CD4-positive, alpha-beta T cell (primary cell): ENCODE measurements at regions not wholly inside any gene's neighbourhood (a gene's known extent, or its start where the extent isn't known, plus 50 kb on each side); places are given as distances from the start of the nearest gene placed in this dataset.

Experiments
- ATAC-seq: fragments of 200-7000 bp; cut with Tn5 transposase; one replicate; pipeline ENCODE4 v1.10.0; 2022; ENCODE audit warnings: mild to moderate bottlenecking; ENCODE audit not compliant: poor library complexity
- CTCF ChIA-PET: fragments of 350-600 bp; sonication (Branson Sonifier 250); formaldehyde crosslinking; loops from one replicate; lab custom pipeline; 2021; ENCODE audit warnings: antibody characterized with exemption, inconsistent platforms; lab: Charles Lee
- POLR2A ChIA-PET: fragments of 350-600 bp; sonication (Branson Sonifier 250); formaldehyde crosslinking; loops from one replicate; lab custom pipeline; 2021; ENCODE audit warnings: antibody characterized with exemption, inconsistent platforms; lab: Charles Lee
- DNase-seq, 14 experiments: peaks; one replicate each; pipeline ENCODE4 v3.0.0-alpha.2; 2013 to 2020; ENCODE audit warnings: mixed read lengths in 2 of 14
- H3K27ac ChIP-seq, 2 donors: one replicate each; pipeline versions ENCODE4 v1.5.1 to v1.7.0; 2013; ENCODE audit warnings: low read length in 2 of 2, low read depth in 1 of 2, mild to moderate bottlenecking in 1 of 2
- H3K27me3 ChIP-seq, 2 experiments: 1 replicate in 1 of 2; 2 replicates in 1 of 2; pipeline versions ENCODE4 v1.6.1 to v1.7.0; 2013; ENCODE audit warnings: low read length in 2 of 2, control low read depth in 1 of 2, mild to moderate bottlenecking in 1 of 2, moderate library complexity in 1 of 2; ENCODE audit not compliant: insufficient read depth in 2 of 2, control insufficient read depth in 1 of 2
- H3K36me3 ChIP-seq: one replicate; pipeline ENCODE4 v1.6.1; 2013; ENCODE audit warnings: low read length, control low read depth; ENCODE audit not compliant: insufficient read depth
- H3K4me1 ChIP-seq: one replicate; pipeline ENCODE4 v1.6.1; 2013; ENCODE audit warnings: low read length, control low read depth; ENCODE audit not compliant: insufficient read depth
- H3K4me3 ChIP-seq: one replicate; pipeline ENCODE4 v1.5.1; 2013; ENCODE audit warnings: mild to moderate bottlenecking, low read length, moderate library complexity
- H3K9me3 ChIP-seq, 2 experiments: 1 replicate in 1 of 2; 2 replicates in 1 of 2; pipeline versions ENCODE4 v1.6.1 to v1.7.0; 2013; ENCODE audit warnings: low read length in 2 of 2, mild to moderate bottlenecking in 2 of 2, control low read depth in 1 of 2, moderate library complexity in 1 of 2; ENCODE audit not compliant: control insufficient read depth in 1 of 2, insufficient read depth in 1 of 2
- H3K27ac Mint-ChIP-seq: one replicate; pipeline ENCODE4 v1.8.0; 2020; ENCODE audit warnings: mixed read lengths
- H3K27me3 Mint-ChIP-seq: one replicate; pipeline ENCODE4 v1.8.0; 2021; ENCODE audit warnings: mixed read lengths
- H3K36me3 Mint-ChIP-seq: one replicate; pipeline ENCODE4 v1.8.0; 2021; ENCODE audit warnings: low read depth, mixed read lengths
- H3K4me1 Mint-ChIP-seq: one replicate; pipeline ENCODE4 v1.8.0; 2021; ENCODE audit warnings: low read depth, mixed read lengths
- H3K4me3 Mint-ChIP-seq: one replicate; pipeline ENCODE4 v1.8.0; 2020; ENCODE audit warnings: mild to moderate bottlenecking, mixed read lengths
- H3K9me3 Mint-ChIP-seq: one replicate; pipeline ENCODE4 v1.8.0; 2020; ENCODE audit warnings: mixed read lengths
- intact Hi-C, 2 experiments: fragments of 100-400 bp; cut with DNase I in 1 of 2; cut with micrococcal nuclease in 1 of 2; formaldehyde crosslinking; loops; one replicate each; pipeline versions ENCODE4 v1.15.1 to v1.9.0; 2023 to 2025; cut with DNase I, micrococcal nuclease
- TF ChIP-seq, protein P1 (sequence below): fragments of 200-600 bp; IDR thresholded peaks from one replicate; pipeline ENCODE4 v1.8.0; 2022; ENCODE audit warnings: antibody characterized with exemption, mild to moderate bottlenecking

DNA sequence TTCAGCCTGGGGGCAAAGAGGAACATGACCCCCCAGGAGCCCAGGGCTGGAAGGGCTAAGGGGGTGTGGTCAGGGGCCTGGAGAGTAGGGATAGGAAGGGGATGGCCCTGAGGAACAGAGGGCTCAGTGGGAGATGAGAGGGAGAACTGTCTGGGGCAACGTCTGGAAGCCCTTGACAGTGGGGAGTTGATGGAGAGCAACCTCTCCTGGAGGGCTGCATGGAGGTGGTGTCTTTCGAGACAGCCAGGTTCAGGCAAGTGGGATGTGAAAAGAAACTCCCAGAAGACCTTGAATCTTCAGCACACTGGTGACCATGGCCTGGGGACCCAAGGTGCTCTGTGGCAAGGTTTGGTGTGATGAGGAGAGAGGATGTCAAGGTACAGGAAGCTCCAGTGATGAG, 54.2 kb upstream of the RUNX3 start:
- H3K36me3 ChIP-seq = no peaks in the 10 kb centered on the region
- H3K27me3 Mint-ChIP-seq = no peaks in the 10 kb centered on the region
- H3K4me3 ChIP-seq = no peak overlapping the region
- intact Hi-C loops = loop anchor here (1.0 to 5.0 kb wide), 2 partner anchors 15 to 38 kb away; no protein-coding TSS in a partner anchor
- DNase-seq (no peak), ATAC-seq (no peak)
- no peak overlapping the region for H3K27ac ChIP-seq
- peaks cover 95% of the 10 kb centered on the region for H3K4me1 Mint-ChIP-seq
- TF ChIP-seq, protein P1, sequence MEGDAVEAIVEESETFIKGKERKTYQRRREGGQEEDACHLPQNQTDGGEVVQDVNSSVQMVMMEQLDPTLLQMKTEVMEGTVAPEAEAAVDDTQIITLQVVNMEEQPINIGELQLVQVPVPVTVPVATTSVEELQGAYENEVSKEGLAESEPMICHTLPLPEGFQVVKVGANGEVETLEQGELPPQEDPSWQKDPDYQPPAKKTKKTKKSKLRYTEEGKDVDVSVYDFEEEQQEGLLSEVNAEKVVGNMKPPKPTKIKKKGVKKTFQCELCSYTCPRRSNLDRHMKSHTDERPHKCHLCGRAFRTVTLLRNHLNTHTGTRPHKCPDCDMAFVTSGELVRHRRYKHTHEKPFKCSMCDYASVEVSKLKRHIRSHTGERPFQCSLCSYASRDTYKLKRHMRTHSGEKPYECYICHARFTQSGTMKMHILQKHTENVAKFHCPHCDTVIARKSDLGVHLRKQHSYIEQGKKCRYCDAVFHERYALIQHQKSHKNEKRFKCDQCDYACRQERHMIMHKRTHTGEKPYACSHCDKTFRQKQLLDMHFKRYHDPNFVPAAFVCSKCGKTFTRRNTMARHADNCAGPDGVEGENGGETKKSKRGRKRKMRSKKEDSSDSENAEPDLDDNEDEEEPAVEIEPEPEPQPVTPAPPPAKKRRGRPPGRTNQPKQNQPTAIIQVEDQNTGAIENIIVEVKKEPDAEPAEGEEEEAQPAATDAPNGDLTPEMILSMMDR = no peak
- no peak overlapping the region for H3K27ac Mint-ChIP-seq
- no peaks in the 10 kb centered on the region for H3K9me3 ChIP-seq
- H3K4me1 ChIP-seq = peaks cover 88% of the 10 kb centered on the region
- ChIA-PET CTCF (interaction anchor here (1.2 to 1.3 kb wide), 2 partner anchors 53 to 54 kb away, joined by 3 to 6 read pairs; no protein-coding TSS in a partner anchor), POLR2A (interaction anchor here (1.5 kb wide), 1 partner anchor 21 kb away, joined by 4 read pairs; no protein-coding TSS in a partner anchor)
- H3K36me3 Mint-ChIP-seq = no peaks in the 10 kb centered on the region
- H3K9me3 Mint-ChIP-seq = no peaks in the 10 kb centered on the region
- peak overlapping the region; percentile 13 for H3K4me3 Mint-ChIP-seq
- no peaks in the 10 kb centered on the region for H3K27me3 ChIP-seq

DNA sequence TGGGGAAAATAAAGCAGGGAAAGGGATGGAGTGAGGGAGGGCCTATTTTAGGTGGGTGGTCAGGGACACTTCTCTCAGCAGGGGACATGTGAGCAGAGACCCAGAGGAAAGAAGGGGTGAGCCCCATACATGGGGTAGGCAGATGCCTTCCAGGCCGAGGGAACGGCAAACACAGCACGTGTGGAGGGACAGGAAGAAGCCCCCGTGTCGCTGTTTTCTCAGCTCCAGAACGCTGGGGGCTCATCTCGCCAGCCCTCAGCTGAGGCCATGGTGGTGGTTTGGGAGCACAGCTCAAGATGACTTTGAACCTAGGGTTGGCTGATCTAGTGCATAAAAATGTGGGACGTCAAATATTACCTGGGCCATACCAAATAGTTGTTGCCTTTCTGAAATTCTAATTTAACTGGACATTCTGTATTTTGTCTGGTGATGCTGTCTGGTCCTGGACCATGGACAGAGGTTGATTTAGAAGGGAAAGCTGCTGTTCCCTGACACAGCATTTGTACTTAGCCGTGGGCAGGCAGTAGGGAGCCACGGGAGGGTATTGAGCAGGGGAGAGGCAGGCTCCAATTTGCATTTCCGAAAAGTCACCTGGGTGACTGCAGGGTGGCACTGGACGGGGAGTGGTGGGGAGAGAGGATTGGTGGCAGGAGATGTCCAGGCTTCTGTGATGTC, 53.1 kb upstream of the RUNX3 start:
- no peak overlapping the region for H3K4me3 ChIP-seq
- peaks cover 95% of the 10 kb centered on the region for H3K4me1 Mint-ChIP-seq
- POLR2A ChIA-PET = interaction anchor here (1.1 to 2.1 kb wide), 4 partner anchors 8 to 40 kb away, joined by 3 to 8 read pairs (median 4); no protein-coding TSS in a partner anchor

DNA sequence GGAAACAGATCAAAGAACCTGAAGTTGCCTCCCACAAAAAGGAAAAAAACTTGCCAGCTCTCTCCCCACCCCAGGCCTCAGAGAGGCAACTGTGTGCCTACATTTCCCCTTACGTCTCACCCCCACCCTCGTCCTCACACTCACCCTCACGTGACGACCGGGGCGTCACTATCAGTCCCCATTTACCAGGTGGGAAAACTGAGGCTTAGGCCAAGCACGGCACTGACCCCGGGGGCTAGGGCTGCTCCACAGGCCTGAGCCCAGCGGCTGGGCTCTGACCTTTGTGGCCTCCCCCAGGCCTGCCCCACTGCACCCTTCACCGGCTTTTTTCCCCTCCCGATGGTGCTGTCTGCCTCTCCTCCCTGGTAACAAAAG, 51.5 kb upstream of the RUNX3 start:
- intact Hi-C loops = loop anchor here (2.0 to 5.0 kb wide), 2 partner anchors 17 to 41 kb away; no protein-coding TSS in a partner anchor
- H3K9me3 Mint-ChIP-seq = peaks cover 4% of the 10 kb centered on the region
- CTCF ChIA-PET = interaction anchor here (1.5 to 2.3 kb wide), 2 partner anchors 14 to 56 kb away, joined by 3 to 8 read pairs; no protein-coding TSS in a partner anchor
- peak overlapping the region; percentile 73 for H3K27ac Mint-ChIP-seq
- Histone ChIP-seq H3K4me1 (peaks cover 77% of the 10 kb centered on the region), H3K36me3 (no peaks in the 10 kb centered on the region), H3K27ac (peak overlapping the region in 1 of 2 donors; percentile 35), H3K9me3 (peaks cover 0 to 4% of the 10 kb centered on the region in 2 experiments), H3K27me3 (no peaks in the 10 kb centered on the region), H3K4me3 (no peak overlapping the region)
- H3K27me3 Mint-ChIP-seq = no peaks in the 10 kb centered on the region
- H3K36me3 Mint-ChIP-seq = no peaks in the 10 kb centered on the region
- TF ChIP-seq, protein P1 = no peak
- H3K4me3 Mint-ChIP-seq = peak overlapping the region; percentile 30
- ATAC-seq (peak; percentile 66), DNase-seq (peak in 9 of 14 experiments; percentile 17 to 73 (median 38))
- H3K4me1 Mint-ChIP-seq = peaks cover 92% of the 10 kb centered on the region
- POLR2A ChIA-PET = interaction anchor here (0.7 to 2.4 kb wide), 5 partner anchors 9 to 50 kb away, joined by 3 to 11 read pairs (median 3); no protein-coding TSS in a partner anchor

More for the DNA sequence above, 53.1 kb upstream of the RUNX3 start:
- CTCF ChIA-PET = no interaction called here
- no peak for DNase-seq
- Mint-ChIP-seq H3K27ac (peak overlapping the region; percentile 5), H3K4me3 (no peak overlapping the region), H3K27me3 (no peaks in the 10 kb centered on the region), H3K36me3 (no peaks in the 10 kb centered on the region), H3K9me3 (no peaks in the 10 kb centered on the region)
- no peak for ATAC-seq
- TF ChIP-seq, protein P1 = no peak
- no peaks in the 10 kb centered on the region for H3K9me3 ChIP-seq
- no peaks in the 10 kb centered on the region for H3K36me3 ChIP-seq
- no peak overlapping the region for H3K27ac ChIP-seq
- H3K4me1 ChIP-seq = peaks cover 84% of the 10 kb centered on the region
- no peaks in the 10 kb centered on the region for H3K27me3 ChIP-seq
- intact Hi-C loops = loop anchor here in 1 of 2 experiments (5.0 kb wide), 1 partner anchor 39 kb away; no protein-coding TSS in a partner anchor
